GM21717 (cell line): ENCODE measurements at regions not wholly inside any gene's neighbourhood (a gene's known extent, or its start where the extent isn't known, plus 50 kb on each side); places are given as distances from the start of the nearest gene placed in this dataset.

Experiments used
- ATAC-seq: cut with Tn5 transposase; IDR thresholded peaks from one replicate; pipeline ENCODE4 v1.9.1; 2021; ENCODE audit warnings: mild to moderate bottlenecking, moderate library complexity; ENCODE audit not compliant: unreplicated experiment

DNA sequence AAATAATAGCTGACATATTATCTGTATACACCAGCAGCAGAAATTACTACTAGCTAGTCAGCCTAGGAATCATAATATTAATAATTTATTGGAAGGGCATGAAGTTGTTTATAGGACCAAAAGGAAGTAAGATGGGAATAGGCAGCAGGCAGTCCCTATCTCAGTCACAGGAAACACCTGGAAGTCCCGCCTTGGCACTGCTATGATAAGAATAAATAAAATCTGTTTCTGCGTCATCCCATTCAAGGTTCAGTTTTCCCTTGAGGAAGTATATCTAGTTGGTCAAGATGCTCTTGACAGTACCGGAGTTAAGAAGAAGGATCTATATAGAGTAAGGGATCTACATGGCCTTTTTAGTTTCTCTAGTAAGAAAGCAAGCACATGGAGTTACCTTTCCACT is 830.8 kb downstream of the DIAPH3 start:
- ATAC-seq, result no peak

GRCh38 chr13:59337070-59337469 is 826.7 kb downstream of the DIAPH3 start:
- no peak for ATAC-seq

DNA sequence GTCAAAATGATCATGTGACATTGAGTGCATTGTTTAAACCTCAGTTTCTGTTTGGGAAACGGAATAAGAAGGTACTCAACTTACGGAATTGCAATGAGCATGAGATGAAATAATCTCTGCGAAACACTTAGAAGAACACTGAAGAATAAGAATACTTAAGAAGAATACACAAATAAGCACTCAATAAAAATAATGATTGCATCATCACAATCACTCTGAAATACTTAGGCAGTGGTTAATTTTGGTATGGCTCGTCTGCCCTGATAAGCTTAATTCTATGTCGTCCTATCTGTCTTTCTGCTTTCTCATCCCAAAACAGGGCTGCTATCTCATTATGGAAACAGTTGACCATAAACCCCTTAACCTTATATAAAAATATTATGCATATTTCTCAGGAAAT is 823.6 kb downstream of the DIAPH3 start:
- no peak for ATAC-seq

DNA sequence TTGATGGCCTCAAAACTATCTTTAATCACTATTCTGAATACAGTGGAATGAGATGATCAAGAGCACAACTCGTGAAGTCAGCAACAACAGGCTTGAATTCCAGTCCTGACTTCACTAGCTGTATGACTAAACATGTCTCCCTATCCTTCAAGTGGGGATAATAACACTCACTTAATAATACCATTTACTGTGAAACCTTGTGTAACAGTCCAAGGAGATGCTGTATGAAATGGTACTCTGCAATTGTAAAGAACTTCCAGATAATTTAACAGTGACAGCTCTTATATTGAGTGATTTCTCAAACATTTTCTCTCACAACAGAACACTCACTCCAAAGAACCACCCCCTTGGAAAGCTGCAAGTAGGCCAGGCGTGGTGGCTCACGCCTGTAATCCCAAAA is 823.1 kb downstream of the DIAPH3 start:
- no peak for ATAC-seq

- ATAC-seq, result no peak
These were observed 821.3 kb downstream of the DIAPH3 start for GRCh38 chr13:59342400-59342799.

DNA sequence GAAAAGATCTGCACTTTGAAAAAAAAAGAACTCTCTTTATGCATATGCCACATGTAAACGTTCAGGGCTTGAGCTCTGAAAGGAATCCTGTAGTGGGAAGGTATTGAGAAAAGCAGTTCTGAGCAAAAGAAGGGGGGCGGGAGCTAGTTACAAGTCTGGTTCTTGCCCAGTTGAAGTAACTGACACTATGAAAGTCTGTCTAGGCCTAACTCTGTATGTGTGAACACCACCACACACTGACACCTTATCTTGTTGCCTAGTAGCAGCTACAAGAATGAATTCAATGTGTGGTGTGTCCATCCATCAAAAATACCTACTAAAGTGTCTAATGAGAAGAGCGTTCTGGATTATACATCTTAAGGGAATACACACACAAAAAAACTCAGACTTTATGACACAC is 820.6 kb downstream of the DIAPH3 start:
- ATAC-seq, result no peak

- ATAC-seq, result no peak
These were observed 819.5 kb downstream of the DIAPH3 start for GRCh38 chr13:59343993-59344822.

DNA sequence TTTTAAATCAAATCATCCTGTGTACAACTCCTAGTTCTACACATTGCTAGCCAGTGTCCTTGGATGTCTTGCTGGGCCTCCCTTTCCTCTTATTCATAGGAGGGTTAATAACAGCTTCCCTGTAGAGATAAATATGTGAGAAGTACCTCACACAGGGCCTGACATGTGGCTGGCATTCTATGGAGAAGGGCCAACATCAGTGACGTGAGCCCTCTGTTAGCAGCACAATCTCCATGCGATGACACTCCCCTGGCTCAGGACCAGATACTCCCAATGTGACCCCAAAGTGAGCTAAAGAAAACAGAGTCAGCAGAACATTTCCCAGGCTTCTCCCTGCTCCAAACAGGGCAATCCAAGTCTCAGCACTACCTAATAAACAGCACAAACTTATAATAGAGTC is 818.4 kb downstream of the DIAPH3 start:
- no peak for ATAC-seq

DNA sequence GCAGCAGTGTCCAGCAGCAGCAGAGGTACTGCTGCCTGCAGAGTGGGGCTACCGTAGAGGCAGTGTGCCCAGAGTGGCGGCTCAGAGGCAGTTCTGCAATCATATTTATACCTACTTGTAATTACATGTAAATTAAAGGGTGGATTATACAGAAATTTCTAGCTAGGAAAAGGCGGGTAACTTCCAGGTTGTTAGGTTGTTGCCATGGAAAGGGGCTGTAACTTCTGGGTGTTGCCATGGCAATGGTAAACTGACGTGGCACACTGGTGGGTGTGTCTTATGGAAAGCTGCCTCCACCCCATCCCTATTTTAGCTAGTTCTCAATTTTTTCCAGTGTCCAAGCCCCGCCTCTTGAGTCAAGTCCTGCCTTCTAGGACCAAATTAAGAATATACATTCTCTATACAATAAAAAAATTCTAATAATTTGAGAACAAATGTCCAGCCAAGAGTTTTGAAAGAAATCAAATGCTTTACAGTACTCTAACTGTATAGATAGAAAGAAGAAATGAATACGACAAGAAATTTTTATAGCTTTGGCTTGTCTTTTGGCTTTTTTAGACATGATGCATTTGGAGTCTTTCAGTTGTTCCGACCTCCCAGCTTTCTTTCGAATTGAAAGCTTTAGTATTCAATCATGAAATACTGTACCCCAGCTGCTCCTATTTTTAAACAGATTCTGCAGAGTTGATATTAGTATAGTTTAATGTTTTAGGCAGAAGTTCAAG is 816.6 kb downstream of the DIAPH3 start:
- no peak for ATAC-seq

- no peak for ATAC-seq
These were observed 815.1 kb downstream of the DIAPH3 start for GRCh38 chr13:59348617-59349016.

GRCh38 chr13:59352600-59352999 is 811.1 kb downstream of the DIAPH3 start:
- no peak for ATAC-seq

DNA sequence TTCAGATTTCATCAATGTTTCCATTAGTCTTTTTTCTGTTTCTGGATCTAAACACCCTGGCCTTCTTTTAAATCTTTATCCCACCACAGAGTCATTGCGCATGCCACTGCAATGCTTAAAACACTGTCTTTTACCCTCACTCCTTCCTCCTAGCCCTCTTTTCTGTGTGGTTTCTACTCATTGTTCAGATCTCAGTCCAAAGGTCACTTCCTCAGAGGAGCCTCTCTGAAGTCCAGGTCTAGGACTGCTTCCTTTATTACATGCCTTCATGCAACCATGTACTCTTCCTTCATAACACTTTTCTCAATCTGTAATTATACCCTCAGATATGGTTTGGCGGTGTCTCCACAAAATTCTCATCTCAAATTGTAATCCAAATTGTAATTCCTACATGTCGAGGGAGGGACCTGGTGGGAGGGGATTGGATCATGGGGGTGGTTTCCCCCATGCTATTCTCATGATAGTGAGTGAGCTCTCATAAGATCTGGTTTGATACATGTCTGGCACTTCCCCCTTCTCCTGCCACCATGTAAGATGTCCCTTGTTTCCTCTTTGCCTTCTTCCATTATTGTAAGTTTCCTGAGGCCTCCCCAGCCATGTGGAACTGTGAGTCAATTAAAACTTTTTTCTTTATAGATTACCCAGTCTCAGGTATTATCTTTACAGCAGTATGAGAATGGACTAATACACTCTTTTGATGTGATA is 808.9 kb downstream of the DIAPH3 start:
- no peak for ATAC-seq

- ATAC-seq, result no peak
These were observed 807.1 kb downstream of the DIAPH3 start for GRCh38 chr13:59356607-59357006.

DNA sequence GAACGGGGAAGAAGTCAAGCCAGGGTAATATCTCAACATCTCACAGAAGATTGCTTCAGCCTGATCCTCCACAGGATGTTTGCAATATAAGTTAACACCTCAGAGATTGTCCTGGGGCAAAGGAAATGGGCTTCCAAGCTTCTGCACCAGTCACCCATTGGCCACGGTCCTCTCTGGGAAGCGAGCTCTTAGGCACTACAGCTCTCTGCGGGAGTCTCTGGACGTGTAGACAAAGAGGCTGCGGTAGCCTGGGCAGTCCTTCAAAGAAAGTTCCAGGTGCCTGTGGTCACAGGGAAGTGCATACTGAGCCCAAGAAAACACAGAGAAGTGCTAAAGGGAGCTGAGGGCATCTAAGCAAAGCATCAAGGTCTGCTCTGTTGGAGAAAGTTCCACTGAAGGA is 805.7 kb downstream of the DIAPH3 start:
- no peak for ATAC-seq

DNA sequence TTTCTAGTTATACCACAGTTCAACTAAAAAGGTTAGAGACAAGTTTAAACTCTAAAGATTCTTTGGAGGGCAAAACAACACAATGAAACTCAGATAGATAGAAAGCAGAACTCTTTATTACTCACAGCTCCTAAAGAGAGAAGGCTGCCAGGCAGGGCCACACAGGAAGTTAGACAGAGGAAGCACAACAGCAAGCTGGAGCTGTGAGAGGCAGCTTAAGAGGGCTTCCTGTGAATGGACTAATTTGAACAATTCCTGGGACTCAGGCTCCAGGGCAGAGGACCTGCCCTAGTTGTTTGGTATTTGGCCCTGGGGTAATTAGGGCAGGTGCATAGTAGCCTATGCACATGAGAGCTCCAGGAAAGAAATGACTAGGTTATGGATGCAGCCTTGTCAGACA is 803.6 kb downstream of the DIAPH3 start:
- no peak for ATAC-seq

DNA sequence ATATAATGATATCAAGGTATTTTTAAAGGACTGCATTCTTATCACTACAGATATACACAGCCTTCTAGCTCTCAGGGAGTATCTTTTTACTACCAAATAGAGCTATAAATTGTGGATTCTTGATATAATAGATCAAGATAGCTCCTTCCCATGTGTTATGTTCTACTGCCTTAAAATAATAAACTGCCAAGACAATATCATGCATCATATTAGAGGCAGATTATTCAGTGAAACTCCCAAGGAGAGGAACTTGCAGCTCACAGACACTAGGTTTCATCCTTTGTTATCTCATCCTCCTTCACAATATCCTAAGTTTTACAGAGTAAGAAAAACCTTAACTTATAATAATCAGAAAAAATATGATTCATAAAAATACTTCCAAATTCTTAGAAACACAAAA is 802.8 kb downstream of the DIAPH3 start:
- ATAC-seq, result no peak

GRCh38 chr13:59363313-59363712 is 800.4 kb downstream of the DIAPH3 start:
- no peak for ATAC-seq

DNA sequence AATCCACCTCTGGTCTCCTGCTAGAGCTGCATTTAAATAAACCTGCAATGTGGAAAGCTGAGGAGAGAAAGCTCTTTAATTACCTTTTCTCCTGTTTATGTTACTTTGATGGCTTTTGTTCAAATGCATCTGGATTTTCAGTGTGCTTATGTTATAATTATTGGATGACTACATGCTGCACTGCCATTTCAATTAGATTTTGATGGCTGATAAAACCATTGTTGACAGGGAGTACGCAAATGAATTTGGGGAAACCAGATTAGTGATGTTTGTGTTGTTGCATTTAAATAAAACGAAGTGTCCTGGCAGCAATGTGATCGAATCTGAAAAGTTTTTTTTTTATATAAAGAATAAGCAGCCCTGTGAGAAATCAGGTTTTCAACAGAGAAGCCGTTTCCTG is 799.8 kb downstream of the DIAPH3 start:
- no peak for ATAC-seq

DNA sequence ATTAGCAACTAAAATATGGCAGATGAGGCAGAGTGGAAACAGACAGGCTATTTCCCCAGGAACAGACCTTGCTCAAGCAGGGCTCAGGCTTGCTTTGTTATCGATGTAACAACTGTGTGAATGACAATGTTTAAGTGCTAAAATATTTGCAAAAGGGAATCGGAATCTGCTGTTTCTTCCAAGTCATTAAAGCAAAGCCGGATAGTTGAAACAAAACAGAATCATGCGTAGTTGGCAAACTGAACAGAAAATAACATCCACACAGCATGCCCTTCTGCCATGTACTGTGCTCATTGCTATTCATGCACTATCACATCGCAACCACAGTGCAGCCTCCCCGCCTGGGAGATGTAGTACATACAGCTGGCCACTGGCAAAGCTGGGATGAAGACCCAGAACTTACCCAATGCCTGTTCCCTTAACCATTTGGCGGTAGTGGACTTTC is 799.1 kb downstream of the DIAPH3 start:
- ATAC-seq, result no peak

DNA sequence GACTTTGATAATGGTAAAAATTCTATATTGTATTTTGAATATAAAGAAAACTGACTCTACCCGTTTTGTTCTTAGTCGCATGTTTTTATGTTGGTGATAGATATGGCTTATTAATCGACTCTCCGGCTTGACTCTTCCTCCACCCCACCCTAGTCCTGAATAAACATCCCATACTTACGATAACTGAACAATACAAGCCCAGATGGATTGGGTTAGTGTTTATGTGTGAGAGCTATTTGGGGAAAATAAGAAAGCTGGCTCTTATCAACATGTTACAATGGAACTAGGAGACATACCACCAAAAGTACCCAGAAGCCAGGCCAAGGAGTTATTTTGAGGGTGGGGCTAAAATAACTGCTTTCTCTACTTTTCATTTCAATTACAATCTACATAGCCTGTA is 796.3 kb downstream of the DIAPH3 start:
- ATAC-seq, result no peak

DNA sequence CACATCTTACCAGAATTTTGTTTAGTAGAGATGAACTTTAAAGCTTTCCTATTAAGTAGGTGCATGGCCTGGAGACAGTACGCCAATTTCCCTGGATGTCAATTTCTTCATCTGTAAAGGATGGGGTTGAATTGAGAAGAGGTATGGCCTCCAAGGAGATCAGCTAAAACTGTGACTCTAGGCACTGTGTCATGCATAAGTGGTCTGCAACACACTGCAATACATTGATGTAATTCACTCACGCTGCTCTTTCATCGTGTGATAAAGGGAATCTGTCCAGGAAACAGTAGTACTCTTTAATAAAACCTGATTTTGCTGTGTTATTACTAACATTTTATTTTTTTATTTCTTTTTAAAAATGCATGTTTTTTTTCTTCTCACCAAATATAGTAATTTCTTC is 795.8 kb downstream of the DIAPH3 start:
- no peak for ATAC-seq

DNA sequence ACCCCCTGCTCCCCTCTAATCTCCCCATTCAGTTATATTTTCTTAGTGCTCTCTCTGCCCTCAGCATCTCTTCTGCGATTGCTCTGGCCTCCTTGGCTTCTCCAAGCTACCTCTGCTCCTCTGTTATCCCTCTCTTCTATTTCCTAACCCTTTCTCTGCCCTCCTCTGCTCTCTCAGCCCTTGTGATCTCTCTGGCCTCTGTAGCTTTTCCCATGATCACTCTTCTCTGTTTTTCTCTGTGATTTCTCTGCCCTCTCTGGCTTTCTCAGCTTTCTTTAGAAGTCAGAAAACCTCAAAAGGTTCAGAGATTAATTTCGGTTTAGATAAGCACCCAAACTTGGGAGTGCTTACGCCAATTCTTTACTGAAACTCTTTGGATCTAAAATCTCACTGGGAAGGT is 795.0 kb downstream of the DIAPH3 start:
- no peak for ATAC-seq
